ENCODE measurements at regions not wholly inside any gene's neighbourhood (a gene's known extent, or its start where the extent isn't known, plus 50 kb on each side); places are given as distances from the start of the nearest gene placed in this dataset.

DNA sequence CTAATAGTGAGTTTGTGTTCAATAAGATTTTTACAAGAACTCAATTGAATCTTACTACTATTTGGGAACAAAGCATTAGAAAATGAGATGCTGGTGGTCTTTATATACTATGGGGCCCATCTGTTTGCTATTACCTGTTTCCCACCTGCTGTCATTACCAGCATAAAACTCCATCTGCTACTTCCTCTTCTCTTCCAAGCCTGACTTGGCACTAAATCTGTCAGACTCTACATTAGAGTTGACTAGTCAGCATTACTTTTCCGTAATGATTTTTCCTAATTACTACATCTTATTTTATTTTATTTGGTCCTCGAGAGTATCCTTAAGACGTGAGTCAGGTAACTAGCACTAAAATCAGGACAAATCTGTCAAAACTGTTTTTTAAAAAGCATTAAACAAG lies 68.1 kb upstream of the KRR1 start:
- no peak for TF ChIP-seq EP300 (conservative IDR thresholded peaks at IDR 0.05; ENCODE audit: poor library complexity, severe bottlenecking)
- TF ChIP-seq, protein P1, sequence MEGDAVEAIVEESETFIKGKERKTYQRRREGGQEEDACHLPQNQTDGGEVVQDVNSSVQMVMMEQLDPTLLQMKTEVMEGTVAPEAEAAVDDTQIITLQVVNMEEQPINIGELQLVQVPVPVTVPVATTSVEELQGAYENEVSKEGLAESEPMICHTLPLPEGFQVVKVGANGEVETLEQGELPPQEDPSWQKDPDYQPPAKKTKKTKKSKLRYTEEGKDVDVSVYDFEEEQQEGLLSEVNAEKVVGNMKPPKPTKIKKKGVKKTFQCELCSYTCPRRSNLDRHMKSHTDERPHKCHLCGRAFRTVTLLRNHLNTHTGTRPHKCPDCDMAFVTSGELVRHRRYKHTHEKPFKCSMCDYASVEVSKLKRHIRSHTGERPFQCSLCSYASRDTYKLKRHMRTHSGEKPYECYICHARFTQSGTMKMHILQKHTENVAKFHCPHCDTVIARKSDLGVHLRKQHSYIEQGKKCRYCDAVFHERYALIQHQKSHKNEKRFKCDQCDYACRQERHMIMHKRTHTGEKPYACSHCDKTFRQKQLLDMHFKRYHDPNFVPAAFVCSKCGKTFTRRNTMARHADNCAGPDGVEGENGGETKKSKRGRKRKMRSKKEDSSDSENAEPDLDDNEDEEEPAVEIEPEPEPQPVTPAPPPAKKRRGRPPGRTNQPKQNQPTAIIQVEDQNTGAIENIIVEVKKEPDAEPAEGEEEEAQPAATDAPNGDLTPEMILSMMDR (IDR thresholded peaks at IDR 0.05; ENCODE audit: poor library complexity, severe bottlenecking), result no peak
- no peak for TF ChIP-seq POLR2AphosphoS5 (IDR thresholded peaks at IDR 0.05)
- TF ChIP-seq EZH2 (IDR thresholded peaks at IDR 0.05; ENCODE audit: borderline replicate concordance, insufficient read depth, low read length, poor library complexity, severe bottlenecking), result no peak
- TF ChIP-seq, protein P2, sequence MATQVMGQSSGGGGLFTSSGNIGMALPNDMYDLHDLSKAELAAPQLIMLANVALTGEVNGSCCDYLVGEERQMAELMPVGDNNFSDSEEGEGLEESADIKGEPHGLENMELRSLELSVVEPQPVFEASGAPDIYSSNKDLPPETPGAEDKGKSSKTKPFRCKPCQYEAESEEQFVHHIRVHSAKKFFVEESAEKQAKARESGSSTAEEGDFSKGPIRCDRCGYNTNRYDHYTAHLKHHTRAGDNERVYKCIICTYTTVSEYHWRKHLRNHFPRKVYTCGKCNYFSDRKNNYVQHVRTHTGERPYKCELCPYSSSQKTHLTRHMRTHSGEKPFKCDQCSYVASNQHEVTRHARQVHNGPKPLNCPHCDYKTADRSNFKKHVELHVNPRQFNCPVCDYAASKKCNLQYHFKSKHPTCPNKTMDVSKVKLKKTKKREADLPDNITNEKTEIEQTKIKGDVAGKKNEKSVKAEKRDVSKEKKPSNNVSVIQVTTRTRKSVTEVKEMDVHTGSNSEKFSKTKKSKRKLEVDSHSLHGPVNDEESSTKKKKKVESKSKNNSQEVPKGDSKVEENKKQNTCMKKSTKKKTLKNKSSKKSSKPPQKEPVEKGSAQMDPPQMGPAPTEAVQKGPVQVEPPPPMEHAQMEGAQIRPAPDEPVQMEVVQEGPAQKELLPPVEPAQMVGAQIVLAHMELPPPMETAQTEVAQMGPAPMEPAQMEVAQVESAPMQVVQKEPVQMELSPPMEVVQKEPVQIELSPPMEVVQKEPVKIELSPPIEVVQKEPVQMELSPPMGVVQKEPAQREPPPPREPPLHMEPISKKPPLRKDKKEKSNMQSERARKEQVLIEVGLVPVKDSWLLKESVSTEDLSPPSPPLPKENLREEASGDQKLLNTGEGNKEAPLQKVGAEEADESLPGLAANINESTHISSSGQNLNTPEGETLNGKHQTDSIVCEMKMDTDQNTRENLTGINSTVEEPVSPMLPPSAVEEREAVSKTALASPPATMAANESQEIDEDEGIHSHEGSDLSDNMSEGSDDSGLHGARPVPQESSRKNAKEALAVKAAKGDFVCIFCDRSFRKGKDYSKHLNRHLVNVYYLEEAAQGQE (IDR thresholded peaks at IDR 0.05; ENCODE audit: borderline replicate concordance), result no peak
- TF ChIP-seq RAD21 (conservative IDR thresholded peaks at IDR 0.05), result no peak
- no peak for TF ChIP-seq TAF1 (IDR thresholded peaks at IDR 0.05; ENCODE audit: low read depth)

All from neural cell (in vitro differentiated cells).